ENCODE measurements at regions not wholly inside any gene's neighbourhood (a gene's known extent, or its start where the extent isn't known, plus 50 kb on each side); places are given as distances from the start of the nearest gene placed in this dataset.
A peak's percentile ranks its signal among the peaks of the same experiment; 100 is the strongest.
"Not testable (repeated sequence)": the region's sequence is repeated elsewhere in the genome, so short reads cannot be mapped to it uniquely, and the experiment has no call there.

GRCh38 chr5:70778240-70778639 lies 122.2 kb upstream of the SERF1A start:
- H3K4me1 Mint-ChIP-seq; H3K4me3 Mint-ChIP-seq; H3K36me3 Mint-ChIP-seq; H3K4me1 ChIP-seq (ENCODE audit: control insufficient read depth in 1 of 2, extremely low read depth in 1 of 2, insufficient read depth in 2 of 2, low read length in 2 of 2); H3K9me3 Mint-ChIP-seq; H3K27me3 Mint-ChIP-seq; POLR2A ChIA-PET; ATAC-seq (replicated peaks in 1 of 4); H3K27ac ChIP-seq (ENCODE audit: low read length); CTCF ChIA-PET; H3K27me3 ChIP-seq (replicated peaks in 1 of 2; ENCODE audit: control insufficient read depth in 2 of 2, extremely low read depth in 1 of 2, insufficient read depth in 2 of 2, low read length in 1 of 2); H3K27ac Mint-ChIP-seq; H3K9me3 ChIP-seq; H3K4me3 ChIP-seq (ENCODE audit: control insufficient read depth in 1 of 2, extremely low read depth in 1 of 2, low read length in 1 of 2); H3K36me3 ChIP-seq (ENCODE audit: control insufficient read depth in 2 of 2, extremely low read depth in 1 of 2, insufficient read depth in 1 of 2, low read length in 1 of 2): not testable (repeated sequence)
- peak in 4 of 35 experiments; percentile 0 to 1 (median 0) for DNase-seq
- WGBS (ENCODE audit: insufficient coverage) = no CpG with 5 or more reads among the region's 9 CpGs
